ENCODE measurements at regions not wholly inside any gene's neighbourhood (a gene's known extent, or its start where the extent isn't known, plus 50 kb on each side); places are given as distances from the start of the nearest gene placed in this dataset.

GRCh38 chr5:81827500-81827899, 76.6 kb upstream of the SSBP2 start:
- TF ChIP-seq GATA2 (IDR thresholded peaks at IDR 0.05; ENCODE audit: low read depth, low read length) (no peak), GATA3 (IDR thresholded peaks at IDR 0.05; ENCODE audit: low read depth, low read length) (no peak)
